Breast epithelium (tissue), 3 donors: ENCODE measurements at regions not wholly inside any gene's neighbourhood (a gene's known extent, or its start where the extent isn't known, plus 50 kb on each side); places are given as distances from the start of the nearest gene placed in this dataset.

Experiments used
- POLR2A ChIP-seq: fragments of 450-650 bp; IDR thresholded peaks from one replicate; pipeline ENCODE4 v1.6.1; 2016; ENCODE audit warnings: antibody characterized with exemption, mild to moderate bottlenecking, moderate library complexity
- POLR2AphosphoS5 ChIP-seq, 3 donors: sonication (generic); formaldehyde crosslinking; IDR thresholded peaks; one replicate each; pipeline ENCODE4 v1.6.1; 2017; ENCODE audit warnings: antibody characterized with exemption in 3 of 3
- TF ChIP-seq, protein P1 (sequence below), 3 donors: fragments of 450-650 bp; IDR thresholded peaks; one replicate each; pipeline ENCODE4 v1.5.1; 2016 to 2017; ENCODE audit warnings: antibody characterized with exemption in 3 of 3, mild to moderate bottlenecking in 3 of 3, moderate library complexity in 3 of 3

DNA sequence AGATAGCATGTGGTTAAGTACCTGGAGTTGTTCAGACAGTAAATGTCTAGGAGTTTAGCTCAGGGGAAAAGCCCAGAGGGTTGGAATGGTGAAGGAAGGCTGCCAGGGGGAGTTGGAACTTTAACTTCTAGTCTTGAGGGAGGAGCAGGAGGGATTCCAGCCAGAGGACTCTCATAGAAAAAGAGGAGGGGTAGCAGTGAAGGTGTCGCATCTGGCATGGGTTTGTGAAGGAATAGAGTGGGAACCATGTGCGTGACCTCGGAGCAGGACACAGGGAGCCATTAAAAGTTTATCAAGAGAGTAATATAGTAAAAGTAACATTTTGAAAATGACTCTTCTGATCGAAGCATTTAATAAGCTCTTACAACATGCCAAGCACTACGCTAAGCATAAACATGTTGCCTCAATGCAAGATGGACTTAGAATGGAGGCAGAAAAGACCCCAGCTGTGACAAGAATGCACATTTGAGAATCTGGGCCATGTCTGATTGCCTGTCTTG is 632.4 kb upstream of the CAMK1G start:
- TF ChIP-seq, protein P1, sequence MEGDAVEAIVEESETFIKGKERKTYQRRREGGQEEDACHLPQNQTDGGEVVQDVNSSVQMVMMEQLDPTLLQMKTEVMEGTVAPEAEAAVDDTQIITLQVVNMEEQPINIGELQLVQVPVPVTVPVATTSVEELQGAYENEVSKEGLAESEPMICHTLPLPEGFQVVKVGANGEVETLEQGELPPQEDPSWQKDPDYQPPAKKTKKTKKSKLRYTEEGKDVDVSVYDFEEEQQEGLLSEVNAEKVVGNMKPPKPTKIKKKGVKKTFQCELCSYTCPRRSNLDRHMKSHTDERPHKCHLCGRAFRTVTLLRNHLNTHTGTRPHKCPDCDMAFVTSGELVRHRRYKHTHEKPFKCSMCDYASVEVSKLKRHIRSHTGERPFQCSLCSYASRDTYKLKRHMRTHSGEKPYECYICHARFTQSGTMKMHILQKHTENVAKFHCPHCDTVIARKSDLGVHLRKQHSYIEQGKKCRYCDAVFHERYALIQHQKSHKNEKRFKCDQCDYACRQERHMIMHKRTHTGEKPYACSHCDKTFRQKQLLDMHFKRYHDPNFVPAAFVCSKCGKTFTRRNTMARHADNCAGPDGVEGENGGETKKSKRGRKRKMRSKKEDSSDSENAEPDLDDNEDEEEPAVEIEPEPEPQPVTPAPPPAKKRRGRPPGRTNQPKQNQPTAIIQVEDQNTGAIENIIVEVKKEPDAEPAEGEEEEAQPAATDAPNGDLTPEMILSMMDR (IDR thresholded peaks at IDR 0.05): no peak
- TF ChIP-seq POLR2A: no peak
- TF ChIP-seq POLR2AphosphoS5 (IDR thresholded peaks at IDR 0.05): no peak
